ENCODE measurements at regions not wholly inside any gene's neighbourhood (a gene's known extent, or its start where the extent isn't known, plus 50 kb on each side); places are given as distances from the start of the nearest gene placed in this dataset.

DNA sequence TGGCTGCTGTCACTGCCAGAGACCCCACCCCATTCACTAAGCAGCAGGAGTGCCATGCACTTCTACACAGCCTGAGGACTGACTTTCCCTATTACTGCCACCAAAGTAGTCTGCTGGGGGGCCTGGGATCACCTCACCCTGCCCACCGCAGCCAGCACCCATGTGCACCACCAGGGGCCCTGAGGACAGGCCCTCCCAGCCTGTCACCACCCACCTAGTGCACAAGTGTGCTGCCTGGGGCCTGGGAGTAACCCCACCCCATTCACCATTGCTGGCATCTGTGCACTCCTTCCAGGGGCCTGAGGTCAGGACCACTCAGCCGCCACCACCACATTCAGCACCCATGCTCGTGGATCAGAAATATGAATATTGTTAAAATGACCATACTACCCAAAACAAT lies 247.8 kb upstream of the NCKAP5 start:
- intact Hi-C loops (cut with DNase I; ENCODE audit: low total_unique reads) = no loop called here
- Histone ChIP-seq H3K36me3 (no peaks in the 10 kb centered on the region), H3K9me3 (no peaks in the 10 kb centered on the region), H3K27ac (no peak overlapping the region), H3K4me3 (no peak overlapping the region), H3K4me1 (no peaks in the 10 kb centered on the region), H3K27me3 (no peaks in the 10 kb centered on the region)
- DNase-seq (ENCODE audit: low spot score in 2 of 2) = no peak
- no peak for TF ChIP-seq POLR2A (IDR thresholded peaks at IDR 0.05)
- TF ChIP-seq, protein P1, sequence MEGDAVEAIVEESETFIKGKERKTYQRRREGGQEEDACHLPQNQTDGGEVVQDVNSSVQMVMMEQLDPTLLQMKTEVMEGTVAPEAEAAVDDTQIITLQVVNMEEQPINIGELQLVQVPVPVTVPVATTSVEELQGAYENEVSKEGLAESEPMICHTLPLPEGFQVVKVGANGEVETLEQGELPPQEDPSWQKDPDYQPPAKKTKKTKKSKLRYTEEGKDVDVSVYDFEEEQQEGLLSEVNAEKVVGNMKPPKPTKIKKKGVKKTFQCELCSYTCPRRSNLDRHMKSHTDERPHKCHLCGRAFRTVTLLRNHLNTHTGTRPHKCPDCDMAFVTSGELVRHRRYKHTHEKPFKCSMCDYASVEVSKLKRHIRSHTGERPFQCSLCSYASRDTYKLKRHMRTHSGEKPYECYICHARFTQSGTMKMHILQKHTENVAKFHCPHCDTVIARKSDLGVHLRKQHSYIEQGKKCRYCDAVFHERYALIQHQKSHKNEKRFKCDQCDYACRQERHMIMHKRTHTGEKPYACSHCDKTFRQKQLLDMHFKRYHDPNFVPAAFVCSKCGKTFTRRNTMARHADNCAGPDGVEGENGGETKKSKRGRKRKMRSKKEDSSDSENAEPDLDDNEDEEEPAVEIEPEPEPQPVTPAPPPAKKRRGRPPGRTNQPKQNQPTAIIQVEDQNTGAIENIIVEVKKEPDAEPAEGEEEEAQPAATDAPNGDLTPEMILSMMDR (IDR thresholded peaks at IDR 0.05) = no peak
- no peak for TF ChIP-seq POLR2AphosphoS5 (IDR thresholded peaks at IDR 0.05)

- Histone ChIP-seq H3K4me1 (no peaks in the 10 kb centered on the region), H3K36me3 (no peaks in the 10 kb centered on the region), H3K9me3 (no peaks in the 10 kb centered on the region), H3K27ac (no peak overlapping the region), H3K4me3 (no peak overlapping the region), H3K27me3 (no peaks in the 10 kb centered on the region)
- DNase-seq (ENCODE audit: low spot score in 2 of 2) = no peak
- TF ChIP-seq POLR2AphosphoS5 (IDR thresholded peaks at IDR 0.05) = no peak
- no peak for TF ChIP-seq POLR2A (IDR thresholded peaks at IDR 0.05)
- TF ChIP-seq, protein P1 (IDR thresholded peaks at IDR 0.05) = no peak
- intact Hi-C loops (cut with DNase I; ENCODE audit: low total_unique reads) = no loop called here
Measured at GRCh38 chr2:133817680-133818566, 249.7 kb upstream of the NCKAP5 start.

DNA sequence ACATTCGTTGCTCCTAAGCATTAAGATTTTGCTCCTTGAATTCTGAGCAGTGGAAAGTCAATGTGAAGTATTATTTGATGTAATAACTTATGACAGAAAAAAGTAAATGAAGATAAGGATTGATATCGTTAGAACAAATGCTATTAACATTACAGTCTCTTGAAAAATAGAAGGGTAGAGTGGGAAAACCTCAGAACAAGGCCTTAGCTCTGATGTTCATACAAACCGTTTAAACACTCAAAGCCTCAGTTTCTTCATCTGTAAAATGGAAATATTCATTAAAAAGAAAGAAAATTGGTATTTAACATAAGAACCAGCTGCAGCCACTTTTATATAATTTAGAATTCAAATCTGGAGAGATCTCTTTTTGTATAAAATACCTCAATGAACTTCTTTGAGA lies 250.4 kb upstream of the NCKAP5 start:
- H3K27me3 ChIP-seq = no peaks in the 10 kb centered on the region
- TF ChIP-seq, protein P1 (IDR thresholded peaks at IDR 0.05) = no peak
- TF ChIP-seq POLR2A (IDR thresholded peaks at IDR 0.05) (no peak), POLR2AphosphoS5 (IDR thresholded peaks at IDR 0.05) (no peak)
- H3K9me3 ChIP-seq = no peaks in the 10 kb centered on the region
- intact Hi-C loops (cut with DNase I; ENCODE audit: low total_unique reads) = no loop called here
- H3K36me3 ChIP-seq = no peaks in the 10 kb centered on the region
- H3K27ac ChIP-seq = no peak overlapping the region
- no peak for DNase-seq (ENCODE audit: low spot score in 2 of 2)
- no peak overlapping the region for H3K4me3 ChIP-seq
- H3K4me1 ChIP-seq = no peaks in the 10 kb centered on the region

DNA sequence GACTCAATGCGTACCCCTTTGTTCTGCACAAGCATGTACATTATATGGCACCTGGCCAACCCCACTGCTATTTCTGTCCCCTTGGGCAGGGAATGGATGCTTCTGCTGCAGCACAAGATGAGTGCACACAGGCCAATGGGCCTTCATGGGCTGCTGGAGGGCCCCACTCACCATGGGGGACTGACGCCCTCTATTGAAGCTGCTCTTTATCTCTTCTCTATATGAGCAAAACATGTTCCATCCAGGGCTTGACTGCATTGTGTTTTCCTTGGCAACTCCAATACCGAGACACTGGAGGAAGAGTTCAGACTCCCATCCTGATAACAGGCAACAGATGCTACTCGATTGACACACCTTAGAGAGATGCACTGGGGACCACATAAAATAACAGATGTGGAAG lies 251.6 kb upstream of the NCKAP5 start:
- Histone ChIP-seq H3K9me3 (no peaks in the 10 kb centered on the region), H3K27ac (no peak overlapping the region), H3K4me3 (no peak overlapping the region), H3K27me3 (no peaks in the 10 kb centered on the region), H3K36me3 (no peaks in the 10 kb centered on the region), H3K4me1 (no peaks in the 10 kb centered on the region)
- TF ChIP-seq POLR2A (IDR thresholded peaks at IDR 0.05) = no peak
- no peak for TF ChIP-seq POLR2AphosphoS5 (IDR thresholded peaks at IDR 0.05)
- TF ChIP-seq, protein P1 (IDR thresholded peaks at IDR 0.05) = no peak
- DNase-seq (ENCODE audit: low spot score in 2 of 2) = no peak
- intact Hi-C loops (cut with DNase I; ENCODE audit: low total_unique reads) = no loop called here

GRCh38 chr2:133821107-133821760 lies 253.0 kb upstream of the NCKAP5 start:
- TF ChIP-seq POLR2AphosphoS5 (IDR thresholded peaks at IDR 0.05) (no peak), POLR2A (IDR thresholded peaks at IDR 0.05) (no peak)
- TF ChIP-seq, protein P1 (IDR thresholded peaks at IDR 0.05) = no peak
- Histone ChIP-seq H3K27ac (no peak overlapping the region), H3K36me3 (no peaks in the 10 kb centered on the region), H3K4me3 (no peak overlapping the region), H3K4me1 (no peaks in the 10 kb centered on the region), H3K27me3 (no peaks in the 10 kb centered on the region), H3K9me3 (no peaks in the 10 kb centered on the region)
- DNase-seq (ENCODE audit: low spot score in 2 of 2) = no peak
- intact Hi-C loops (cut with DNase I; ENCODE audit: low total_unique reads) = no loop called here
